ENCODE measurements at regions not wholly inside any gene's neighbourhood (a gene's known extent, or its start where the extent isn't known, plus 50 kb on each side); places are given as distances from the start of the nearest gene placed in this dataset.
"Not testable (repeated sequence)": the region's sequence is repeated elsewhere in the genome, so short reads cannot be mapped to it uniquely, and the experiment has no call there.

- DNase-seq: no peak
Observed at GRCh38 chr13:78540058-78540457, 63.3 kb downstream of the POU4F1 start.

DNA sequence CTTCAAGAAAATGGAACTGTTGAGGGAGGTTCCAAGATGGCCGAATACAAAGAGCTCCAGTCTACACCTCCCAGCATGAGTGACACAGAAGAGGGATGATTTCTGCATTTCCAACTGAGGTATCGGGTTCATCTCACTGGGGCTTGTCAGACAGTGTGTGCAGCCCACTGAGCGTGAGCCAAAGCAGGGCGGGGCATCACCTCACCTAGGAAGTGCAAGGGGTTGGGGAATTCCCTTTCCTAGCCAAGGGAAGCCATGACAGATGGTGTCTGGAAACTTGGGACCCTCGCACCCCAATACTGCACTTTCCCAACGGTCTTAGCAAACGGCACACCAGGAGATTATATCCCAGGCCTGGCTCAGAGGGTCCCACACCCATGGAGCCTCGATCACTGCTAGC is 77.3 kb downstream of the POU4F1 start:
- DNase-seq: not testable (repeated sequence)

DNA sequence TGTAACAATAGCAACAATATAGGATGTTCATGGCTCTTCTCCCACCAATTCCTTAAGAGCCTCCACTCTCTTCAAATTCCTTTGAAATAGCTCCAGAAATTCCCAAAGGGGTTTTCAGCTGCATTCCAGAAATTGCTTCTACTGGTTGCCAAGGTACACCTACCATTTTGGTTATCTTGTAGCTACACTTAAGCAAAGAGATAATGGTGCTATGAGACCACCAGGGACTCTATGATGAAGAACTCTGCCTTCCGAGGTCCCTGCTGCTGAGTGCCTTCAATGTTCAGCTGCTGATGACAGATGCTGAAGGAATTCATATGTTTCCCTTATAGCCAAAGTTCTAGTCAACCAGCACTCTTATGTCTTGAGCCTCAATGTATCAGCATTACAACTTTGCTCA is 78.4 kb downstream of the POU4F1 start:
- DNase-seq: no peak

DNA sequence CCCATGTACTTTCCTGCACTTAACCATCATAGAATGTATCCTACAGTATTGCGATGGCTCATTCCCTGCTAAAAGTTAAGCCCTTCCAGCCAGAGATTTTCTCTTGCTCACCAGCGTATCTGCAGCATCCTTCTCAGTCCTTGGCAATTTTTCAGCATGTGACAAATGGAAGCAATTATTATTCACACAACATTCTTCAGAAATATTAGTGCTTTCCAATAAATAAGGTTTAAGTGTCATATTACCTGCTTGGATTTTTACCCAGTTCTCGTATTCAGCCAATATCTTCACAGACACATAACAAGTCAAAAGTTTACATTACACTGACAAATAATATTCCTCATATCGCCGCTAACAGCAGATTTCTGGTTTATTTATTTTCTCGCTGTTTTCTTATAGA is 82.3 kb downstream of the POU4F1 start:
- DNase-seq: no peak

GRCh38 chr13:78520425-78520824 is 82.9 kb downstream of the POU4F1 start:
- DNase-seq: no peak

DNA sequence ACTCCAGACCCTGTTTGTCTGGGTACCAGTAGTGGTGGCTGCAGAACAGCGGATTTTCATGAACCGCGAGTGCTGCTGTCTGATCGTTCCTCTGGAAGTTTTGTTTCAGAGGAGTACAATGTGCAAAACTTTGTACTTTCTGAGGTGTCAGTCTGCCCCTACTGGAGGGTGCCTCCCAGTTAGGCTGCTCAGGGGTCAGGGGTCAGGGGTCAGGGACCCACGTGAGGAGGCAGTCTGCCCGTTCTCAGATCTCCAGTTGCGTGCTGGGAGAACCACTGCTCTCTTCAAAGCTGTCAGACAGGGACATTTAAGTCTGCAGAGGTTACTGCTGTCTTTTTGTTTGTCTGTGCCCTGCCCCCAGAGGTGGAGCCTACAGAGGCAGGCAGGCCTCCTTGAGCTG is 84.9 kb downstream of the POU4F1 start:
- not testable (repeated sequence) for DNase-seq

DNA sequence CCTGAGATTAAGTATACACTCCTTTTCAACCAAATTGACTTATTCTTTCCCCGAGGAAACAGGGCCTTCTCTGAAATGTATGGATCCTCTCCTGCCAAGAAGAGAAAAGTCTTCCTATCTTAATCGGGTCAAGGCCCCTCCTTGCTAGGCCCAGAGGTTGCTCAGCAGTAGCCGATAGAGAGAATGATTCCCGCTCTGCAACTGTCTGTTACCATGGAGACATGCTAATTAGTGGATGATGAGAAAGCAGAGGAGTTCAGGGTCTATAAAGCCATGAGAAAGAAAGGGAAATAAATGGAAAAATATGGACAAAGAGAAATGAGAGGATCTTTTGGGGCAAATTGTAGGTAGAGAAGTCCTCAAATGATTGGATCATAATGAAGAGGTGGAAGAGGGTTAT is 103.5 kb downstream of the POU4F1 start:
- DNase-seq: no peak

GRCh38 chr13:78497702-78498355 is 105.5 kb downstream of the POU4F1 start:
- no peak for DNase-seq

DNA sequence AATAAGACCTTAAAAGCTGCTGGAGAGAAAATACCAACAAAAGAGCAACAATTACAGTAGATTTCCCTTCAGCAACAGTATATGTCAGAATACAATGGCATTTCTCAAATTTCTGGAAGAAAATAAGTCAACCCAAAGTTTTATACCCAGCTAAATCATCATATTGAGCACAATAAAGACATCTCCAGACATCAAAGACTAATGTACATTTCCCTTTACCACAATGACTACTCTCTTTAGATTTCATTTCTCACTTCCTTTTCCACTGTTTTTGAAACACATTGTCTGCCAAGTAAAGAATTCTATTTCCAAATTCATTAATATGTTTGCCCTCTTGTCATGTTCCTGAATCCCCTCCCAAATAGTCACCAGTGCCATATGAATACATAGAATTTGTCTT is 111.4 kb downstream of the POU4F1 start:
- DNase-seq: no peak

- DNase-seq: not testable (repeated sequence)
Observed at GRCh38 chr13:78490225-78490624, 113.1 kb downstream of the POU4F1 start.

GRCh38 chr13:78487707-78488106 is 115.6 kb downstream of the POU4F1 start:
- DNase-seq: no peak

DNA sequence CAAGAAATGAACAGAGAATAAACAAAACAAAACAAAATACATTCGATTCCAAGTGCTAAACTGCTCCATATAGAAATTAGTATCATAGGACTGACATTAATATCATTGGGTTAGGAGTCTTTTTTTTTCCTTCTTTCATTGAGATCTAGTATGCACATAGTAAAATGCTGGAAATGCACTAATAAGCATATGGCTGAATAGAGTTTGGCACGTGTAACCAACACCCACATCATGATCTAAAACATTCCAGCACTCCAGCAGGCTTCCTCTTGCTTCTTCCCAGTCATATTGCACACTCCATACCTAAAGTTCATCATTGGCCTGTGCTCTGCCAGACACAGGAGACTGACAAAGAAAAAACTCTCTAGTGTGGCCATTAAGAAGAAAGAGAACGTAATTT is 117.5 kb downstream of the POU4F1 start:
- DNase-seq: no peak

- DNase-seq: no peak
Observed at GRCh38 chr13:78478183-78478582, 125.2 kb downstream of the POU4F1 start.

- DNase-seq: no peak
Observed at GRCh38 chr13:78476910-78477309, 126.4 kb downstream of the POU4F1 start.

DNA sequence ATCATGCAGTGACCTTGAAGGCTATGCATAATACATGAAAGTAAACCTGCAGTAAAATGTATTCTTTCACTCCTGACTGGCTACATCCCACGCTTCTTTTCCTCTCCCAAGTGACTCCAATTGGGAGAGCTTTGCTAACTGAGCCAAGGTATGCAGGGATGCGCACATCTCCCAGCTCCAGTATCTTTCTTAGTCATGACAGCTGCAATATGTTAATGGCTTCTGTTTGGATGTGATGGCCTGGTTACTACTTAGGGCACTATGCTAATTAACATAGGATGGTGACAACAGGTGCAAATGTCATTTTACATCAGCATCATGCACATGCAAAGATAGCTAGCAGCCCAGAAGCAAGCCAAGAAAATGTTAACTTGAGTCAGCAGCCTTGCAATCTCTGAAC is 134.7 kb downstream of the POU4F1 start:
- DNase-seq: no peak

- no peak for DNase-seq
Observed at GRCh38 chr13:78465250-78465649, 138.1 kb downstream of the POU4F1 start.

DNA sequence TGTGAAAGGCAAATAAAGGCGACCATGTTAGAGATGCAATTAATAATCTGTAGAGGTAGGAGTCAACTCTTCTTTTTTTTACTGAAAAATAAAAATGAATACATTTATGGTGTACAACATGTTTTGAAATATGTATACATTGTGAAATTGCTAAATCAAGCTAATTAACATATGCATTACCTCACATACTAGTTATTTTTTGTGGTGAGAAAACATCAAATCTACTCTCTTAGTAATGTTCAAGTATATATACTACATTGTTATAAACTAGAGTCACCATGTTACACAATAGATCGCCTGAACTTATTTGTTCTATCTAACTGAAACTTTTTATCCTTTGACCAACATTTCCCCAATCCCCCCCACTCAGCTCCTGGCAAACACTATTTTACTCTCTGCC is 143.2 kb downstream of the POU4F1 start:
- DNase-seq: no peak

DNA sequence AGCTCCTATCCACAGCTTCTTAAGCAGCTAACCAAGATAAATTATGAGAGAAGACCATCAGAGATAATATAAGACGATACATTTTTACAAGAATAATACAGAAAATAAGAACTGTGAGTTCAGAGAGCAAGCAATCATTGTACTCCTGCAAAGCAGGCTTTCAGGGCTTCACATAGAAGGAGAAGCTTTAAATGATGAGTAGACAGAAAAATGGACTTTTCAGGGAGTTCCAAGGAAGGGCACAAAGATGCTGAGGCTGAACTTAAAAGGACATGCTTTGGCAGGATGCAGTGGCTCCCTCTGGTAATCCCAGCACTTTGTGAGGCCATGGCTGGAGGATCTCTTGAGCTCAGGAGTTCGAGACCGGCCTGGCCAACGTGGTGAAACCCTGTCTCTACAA is 159.5 kb downstream of the POU4F1 start:
- no peak for DNase-seq

- peak; percentile 39 for DNase-seq
Observed at GRCh38 chr13:78437781-78438180, 165.6 kb downstream of the POU4F1 start.

GRCh38 chr13:78436311-78436710 is 167.0 kb downstream of the POU4F1 start:
- DNase-seq: no peak

GRCh38 chr13:78431328-78431727 is 172.0 kb downstream of the POU4F1 start:
- no peak for DNase-seq

- no peak for DNase-seq
Observed at GRCh38 chr13:78430811-78431210, 172.5 kb downstream of the POU4F1 start.

GRCh38 chr13:78430166-78430791 is 173.1 kb downstream of the POU4F1 start:
- no peak for DNase-seq

- no peak for DNase-seq
Observed at GRCh38 chr13:78428646-78429045, 174.7 kb downstream of the POU4F1 start.

- no peak for DNase-seq
Observed at GRCh38 chr13:78426183-78426582, 177.2 kb downstream of the POU4F1 start.

Data from NCI-H1092 treated with DMSO at 0.1 percent for 48 hours (cell line).